Activated T-cell treated with anti-CD3 and anti-CD28 coated beads, Interleukin-2, amount 50 U/mL, for 72 hours (primary cell): ENCODE measurements at regions not wholly inside any gene's neighbourhood (a gene's known extent, or its start where the extent isn't known, plus 50 kb on each side); places are given as distances from the start of the nearest gene placed in this dataset.
"Not testable (repeated sequence)": the region's sequence is repeated elsewhere in the genome, so short reads cannot be mapped to it uniquely, and the experiment has no call there.

Experiments
- ATAC-seq, 2 donors: fragments of 150-1000 bp; cut with Tn5 transposase; replicated peaks in 1 of 2; 2 replicates each; pipeline ENCODE4 v1.10.0; 2021; ENCODE audit warnings: moderate library complexity in 2 of 2, mild to moderate bottlenecking in 1 of 2
- DNase-seq, 2 donors: peaks; one replicate each; pipeline ENCODE4 v3.0.0; 2021 to 2022; ENCODE audit warnings: mixed read lengths in 1 of 2
- H3K27ac Mint-ChIP-seq: one replicate; pipeline ENCODE4 v1.8.0; 2022; ENCODE audit warnings: mild to moderate bottlenecking, moderate library complexity, mixed read lengths
- H3K27me3 Mint-ChIP-seq: one replicate; pipeline ENCODE4 v1.8.0; 2022; ENCODE audit warnings: low read depth, mixed read lengths
- H3K36me3 Mint-ChIP-seq, 2 donors: one replicate each; pipeline ENCODE4 v1.8.0; 2022; ENCODE audit warnings: mixed read lengths in 2 of 2, mild to moderate bottlenecking in 1 of 2; ENCODE audit not compliant: insufficient read depth in 2 of 2
- H3K4me1 Mint-ChIP-seq: one replicate; pipeline ENCODE4 v1.8.0; 2022; ENCODE audit warnings: low read depth, mixed read lengths
- H3K4me3 Mint-ChIP-seq, 2 donors: one replicate each; pipeline ENCODE4 v1.8.0; 2022; ENCODE audit warnings: mild to moderate bottlenecking in 2 of 2, mixed read lengths in 2 of 2, moderate library complexity in 2 of 2
- H3K9me3 Mint-ChIP-seq, 2 donors: one replicate each; pipeline ENCODE4 v1.8.0; 2022; ENCODE audit warnings: mixed read lengths in 2 of 2

GRCh38 chr17:77332981-77333685, 192.4 kb downstream of the SEC14L1 start:
- H3K27ac Mint-ChIP-seq, result peak overlapping the region; percentile 58
- H3K9me3 Mint-ChIP-seq, result peaks cover 3 to 4% of the 10 kb centered on the region in 2 donors
- H3K4me1 Mint-ChIP-seq, result peaks cover 42% of the 10 kb centered on the region
- peak overlapping the region; percentile 73 to 92 for H3K4me3 Mint-ChIP-seq
- no peaks in the 10 kb centered on the region for H3K27me3 Mint-ChIP-seq
- peaks cover 4 to 10% of the 10 kb centered on the region in 2 donors for H3K36me3 Mint-ChIP-seq
- DNase-seq (peak; percentile 60 to 65), ATAC-seq (peak; percentile 65 to 72)

- H3K4me1 Mint-ChIP-seq, result peaks cover 47% of the 10 kb centered on the region
- H3K36me3 Mint-ChIP-seq, result peaks cover 7 to 10% of the 10 kb centered on the region in 2 donors
- no peak overlapping the region for H3K4me3 Mint-ChIP-seq
- DNase-seq (no peak), ATAC-seq (no peak)
- no peaks in the 10 kb centered on the region for H3K27me3 Mint-ChIP-seq
- peaks cover 3 to 4% of the 10 kb centered on the region in 2 donors for H3K9me3 Mint-ChIP-seq
- no peak overlapping the region for H3K27ac Mint-ChIP-seq
Measured at GRCh38 chr17:77337150-77337549, 196.4 kb downstream of the SEC14L1 start.

GRCh38 chr17:77341069-77341541, 200.3 kb downstream of the SEC14L1 start:
- H3K27ac Mint-ChIP-seq, result peak overlapping the region; percentile 44
- peaks cover 9 to 14% of the 10 kb centered on the region in 2 donors for H3K36me3 Mint-ChIP-seq
- peaks cover 58% of the 10 kb centered on the region for H3K4me1 Mint-ChIP-seq
- no peaks in the 10 kb centered on the region for H3K27me3 Mint-ChIP-seq
- ATAC-seq, result peak in 1 of 2 donors; percentile 32
- no peak for DNase-seq
- H3K4me3 Mint-ChIP-seq, result peak overlapping the region; percentile 61 to 76
- H3K9me3 Mint-ChIP-seq, result peaks cover 3 to 4% of the 10 kb centered on the region in 2 donors

GRCh38 chr17:77342656-77342990, 201.9 kb downstream of the SEC14L1 start:
- H3K9me3 Mint-ChIP-seq, DNase-seq, ATAC-seq, H3K36me3 Mint-ChIP-seq, H3K27me3 Mint-ChIP-seq: not testable (repeated sequence)
- peak overlapping the region; percentile 61 to 76 for H3K4me3 Mint-ChIP-seq
- H3K27ac Mint-ChIP-seq, result peak overlapping the region; percentile 29
- peaks cover 62% of the 10 kb centered on the region for H3K4me1 Mint-ChIP-seq

GRCh38 chr17:77343031-77343800, 202.4 kb downstream of the SEC14L1 start:
- Mint-ChIP-seq H3K9me3 (peaks cover 0 to 1% of the 10 kb centered on the region in 2 donors), H3K27me3 (no peaks in the 10 kb centered on the region), H3K36me3 (peaks cover 5 to 6% of the 10 kb centered on the region in 2 donors), H3K4me1 (peaks cover 62% of the 10 kb centered on the region), H3K4me3 (peak overlapping the region; percentile 61 to 76), H3K27ac (no peak overlapping the region)
- ATAC-seq, result peak; percentile 85 to 87
- no peak for DNase-seq

GRCh38 chr17:77344038-77344437, 203.3 kb downstream of the SEC14L1 start:
- Mint-ChIP-seq H3K4me1 (peaks cover 62% of the 10 kb centered on the region), H3K36me3 (peaks cover 3 to 5% of the 10 kb centered on the region in 2 donors), H3K9me3 (peaks cover 0 to 1% of the 10 kb centered on the region in 2 donors), H3K4me3 (no peak overlapping the region), H3K27me3 (no peaks in the 10 kb centered on the region), H3K27ac (no peak overlapping the region)
- DNase-seq, result no peak
- no peak for ATAC-seq

GRCh38 chr17:77345260-77345910, 204.6 kb downstream of the SEC14L1 start:
- Mint-ChIP-seq H3K27me3 (no peaks in the 10 kb centered on the region), H3K4me3 (no peak overlapping the region), H3K4me1 (peaks cover 65% of the 10 kb centered on the region), H3K36me3 (peaks cover 3 to 7% of the 10 kb centered on the region in 2 donors), H3K9me3 (peaks cover 0 to 1% of the 10 kb centered on the region in 2 donors), H3K27ac (no peak overlapping the region)
- no peak for DNase-seq
- no peak for ATAC-seq

GRCh38 chr17:77346765-77347164, 206.0 kb downstream of the SEC14L1 start:
- H3K27me3 Mint-ChIP-seq, result no peaks in the 10 kb centered on the region
- DNase-seq (no peak), ATAC-seq (no peak)

GRCh38 chr17:77347544-77347943, 206.8 kb downstream of the SEC14L1 start:
- Mint-ChIP-seq H3K4me3 (no peak overlapping the region), H3K4me1 (peaks cover 59% of the 10 kb centered on the region), H3K9me3 (peaks cover 0 to 1% of the 10 kb centered on the region in 2 donors), H3K36me3 (peaks cover 3 to 7% of the 10 kb centered on the region in 2 donors), H3K27me3 (no peaks in the 10 kb centered on the region), H3K27ac (no peak overlapping the region)
- ATAC-seq, result no peak
- DNase-seq, result no peak

More at GRCh38 chr17:77346765-77347164, 206.0 kb downstream of the SEC14L1 start:
- peaks cover 63% of the 10 kb centered on the region for H3K4me1 Mint-ChIP-seq
- no peak overlapping the region for H3K4me3 Mint-ChIP-seq
- H3K27ac Mint-ChIP-seq, result no peak overlapping the region
- peaks cover 0 to 1% of the 10 kb centered on the region in 2 donors for H3K9me3 Mint-ChIP-seq
- H3K36me3 Mint-ChIP-seq, result peaks cover 3 to 7% of the 10 kb centered on the region in 2 donors

- ATAC-seq (no peak), DNase-seq (no peak)
- no peaks in the 10 kb centered on the region for H3K27me3 Mint-ChIP-seq
- peaks cover 58% of the 10 kb centered on the region for H3K4me1 Mint-ChIP-seq
- H3K27ac Mint-ChIP-seq, result no peak overlapping the region
- H3K9me3 Mint-ChIP-seq, result peaks cover 0 to 1% of the 10 kb centered on the region in 2 donors
- H3K36me3 Mint-ChIP-seq, result peaks cover 0 to 2% of the 10 kb centered on the region in 2 donors
- H3K4me3 Mint-ChIP-seq, result no peak overlapping the region
Measured at GRCh38 chr17:77349976-77350830, 209.4 kb downstream of the SEC14L1 start.

GRCh38 chr17:77352441-77352840, 211.7 kb downstream of the SEC14L1 start:
- Mint-ChIP-seq H3K36me3 (peaks cover 0 to 2% of the 10 kb centered on the region in 2 donors), H3K27me3 (no peaks in the 10 kb centered on the region), H3K27ac (no peak overlapping the region), H3K4me1 (peaks cover 58% of the 10 kb centered on the region), H3K9me3 (no peaks in the 10 kb centered on the region), H3K4me3 (no peak overlapping the region)
- ATAC-seq, result no peak
- DNase-seq, result no peak

GRCh38 chr17:77352996-77353395, 212.2 kb downstream of the SEC14L1 start:
- no peak for DNase-seq
- Mint-ChIP-seq H3K36me3 (peaks cover 0 to 2% of the 10 kb centered on the region in 2 donors), H3K9me3 (no peaks in the 10 kb centered on the region), H3K27me3 (no peaks in the 10 kb centered on the region), H3K27ac (no peak overlapping the region), H3K4me3 (no peak overlapping the region), H3K4me1 (peaks cover 61% of the 10 kb centered on the region)
- no peak for ATAC-seq
